ENCODE measurements at regions not wholly inside any gene's neighbourhood (a gene's known extent, or its start where the extent isn't known, plus 50 kb on each side); places are given as distances from the start of the nearest gene placed in this dataset.

- no peak overlapping the region for H3K4me2 ChIP-seq (ENCODE audit: low read length)
- H3K36me3 ChIP-seq (ENCODE audit: insufficient read depth, low read length), result no peaks in the 10 kb centered on the region
- H2AFZ ChIP-seq (ENCODE audit: low read length), result no peak overlapping the region
- no peaks in the 10 kb centered on the region for H3K4me1 ChIP-seq (ENCODE audit: insufficient read depth, low read length, poor library complexity, severe bottlenecking)
- no peaks in the 10 kb centered on the region for H3K9me3 ChIP-seq (ENCODE audit: low read length)
- no peaks in the 10 kb centered on the region for H4K20me1 ChIP-seq (ENCODE audit: insufficient read depth, low read length)
- no TSS peak for BruUV-seq (replicated peaks)
- no peak overlapping the region for H3K27ac ChIP-seq (ENCODE audit: low read depth, low read length, poor library complexity, severe bottlenecking)
- no peak for TF ChIP-seq CTCF (conservative IDR thresholded peaks at IDR 0.05; ENCODE audit: low read length)
- TF ChIP-seq EZH2phosphoT487 (IDR thresholded peaks at IDR 0.05; ENCODE audit: borderline replicate concordance, low read depth, low read length), result no peak
- no peaks in the 10 kb centered on the region for H3K79me2 ChIP-seq (ENCODE audit: insufficient read depth, low read depth, low read length)
- no peak for DNase-seq (ENCODE audit: low spot score)
- intact Hi-C loops (cut with micrococcal nuclease; ENCODE audit: unreplicated experiment), result no loop called here
- H3K9me2 ChIP-seq (ENCODE audit: insufficient read depth, low read length), result no peaks in the 10 kb centered on the region
- CTCF ChIA-PET (ENCODE audit: unreplicated experiment), result no interaction called here
- POLR2A ChIA-PET, result no interaction called here
- no peak overlapping the region for H3K4me3 ChIP-seq (ENCODE audit: low read depth, low read length, poor library complexity, severe bottlenecking)
Observed at GRCh38 chr1:115160728-115161127, 71.4 kb upstream of the TSPAN2 start.

GRCh38 chr1:115159958-115160357 lies 70.7 kb upstream of the TSPAN2 start:
- CTCF ChIA-PET (ENCODE audit: unreplicated experiment), result no interaction called here
- BruUV-seq (replicated peaks), result no TSS peak
- no peak for DNase-seq (ENCODE audit: low spot score)

GRCh38 chr1:115158181-115158580 lies 68.9 kb upstream of the TSPAN2 start:
- TF ChIP-seq CTCF (conservative IDR thresholded peaks at IDR 0.05; ENCODE audit: low read length), result no peak
- no peak for TF ChIP-seq EZH2phosphoT487 (IDR thresholded peaks at IDR 0.05; ENCODE audit: borderline replicate concordance, low read depth, low read length)
- ChIA-PET CTCF (ENCODE audit: unreplicated experiment) (no interaction called here), POLR2A (no interaction called here)
- intact Hi-C loops (cut with micrococcal nuclease; ENCODE audit: unreplicated experiment), result no loop called here
- Histone ChIP-seq H3K4me2 (ENCODE audit: low read length) (no peak overlapping the region), H3K4me3 (ENCODE audit: low read depth, low read length, poor library complexity, severe bottlenecking) (no peak overlapping the region), H3K79me2 (ENCODE audit: insufficient read depth, low read depth, low read length) (no peaks in the 10 kb centered on the region), H2AFZ (ENCODE audit: low read length) (no peak overlapping the region), H3K9me3 (ENCODE audit: low read length) (no peaks in the 10 kb centered on the region), H3K4me1 (ENCODE audit: insufficient read depth, low read length, poor library complexity, severe bottlenecking) (no peaks in the 10 kb centered on the region), H3K9me2 (ENCODE audit: insufficient read depth, low read length) (no peaks in the 10 kb centered on the region), H3K27ac (ENCODE audit: low read depth, low read length, poor library complexity, severe bottlenecking) (no peak overlapping the region), H4K20me1 (ENCODE audit: insufficient read depth, low read length) (no peaks in the 10 kb centered on the region), H3K36me3 (ENCODE audit: insufficient read depth, low read length) (no peaks in the 10 kb centered on the region)
- DNase-seq (ENCODE audit: low spot score), result no peak
- BruUV-seq (replicated peaks), result no TSS peak

More at GRCh38 chr1:115159958-115160357, 70.7 kb upstream of the TSPAN2 start:
- no peaks in the 10 kb centered on the region for H4K20me1 ChIP-seq (ENCODE audit: insufficient read depth, low read length)
- POLR2A ChIA-PET, result no interaction called here
- H3K9me3 ChIP-seq (ENCODE audit: low read length), result no peaks in the 10 kb centered on the region
- H3K4me1 ChIP-seq (ENCODE audit: insufficient read depth, low read length, poor library complexity, severe bottlenecking), result no peaks in the 10 kb centered on the region
- TF ChIP-seq EZH2phosphoT487 (IDR thresholded peaks at IDR 0.05; ENCODE audit: borderline replicate concordance, low read depth, low read length), result no peak
- no peak for TF ChIP-seq CTCF (conservative IDR thresholded peaks at IDR 0.05; ENCODE audit: low read length)
- H3K27ac ChIP-seq (ENCODE audit: low read depth, low read length, poor library complexity, severe bottlenecking), result no peak overlapping the region
- H3K79me2 ChIP-seq (ENCODE audit: insufficient read depth, low read depth, low read length), result no peaks in the 10 kb centered on the region
- no peak overlapping the region for H3K4me2 ChIP-seq (ENCODE audit: low read length)
- no peak overlapping the region for H2AFZ ChIP-seq (ENCODE audit: low read length)
- H3K9me2 ChIP-seq (ENCODE audit: insufficient read depth, low read length), result no peaks in the 10 kb centered on the region
- H3K36me3 ChIP-seq (ENCODE audit: insufficient read depth, low read length), result no peaks in the 10 kb centered on the region
- intact Hi-C loops (cut with micrococcal nuclease; ENCODE audit: unreplicated experiment), result no loop called here
- no peak overlapping the region for H3K4me3 ChIP-seq (ENCODE audit: low read depth, low read length, poor library complexity, severe bottlenecking)

Measured in OCI-LY7 (cell line).